Liver (tissue), 8 donors: ENCODE measurements at regions not wholly inside any gene's neighbourhood (a gene's known extent, or its start where the extent isn't known, plus 50 kb on each side); places are given as distances from the start of the nearest gene placed in this dataset.

Source experiments
- DNase-seq: peaks from one replicate; pipeline ENCODE4 v3.0.0-alpha.2; 2017; ENCODE audit warnings: low spot score
- H3K27ac ChIP-seq, 2 donors: one replicate each; pipeline ENCODE4 v1.7.0; 2013; ENCODE audit warnings: inconsistent platforms in 2 of 2, low read length in 2 of 2, control low read depth in 1 of 2, low read depth in 1 of 2, mild to moderate bottlenecking in 1 of 2
- H3K27me3 ChIP-seq, 4 donors: one replicate each; pipeline versions ENCODE4 v1.6.1 to v1.7.0; 2013; ENCODE audit warnings: low read length in 3 of 4, inconsistent platforms in 1 of 4, mild to moderate bottlenecking in 1 of 4, moderate library complexity in 1 of 4; ENCODE audit not compliant: control insufficient read depth in 4 of 4, insufficient read depth in 4 of 4
- H3K36me3 ChIP-seq, 4 donors: one replicate each; pipeline versions ENCODE4 v1.6.1 to v1.7.0; 2013; ENCODE audit warnings: low read length in 3 of 4, mild to moderate bottlenecking in 3 of 4, low read depth in 1 of 4, moderate library complexity in 1 of 4; ENCODE audit not compliant: control insufficient read depth in 4 of 4, insufficient read depth in 3 of 4
- H3K4me1 ChIP-seq, 4 donors: one replicate each; pipeline versions ENCODE4 v1.6.1 to v1.7.0; 2013; ENCODE audit warnings: low read length in 3 of 4, mild to moderate bottlenecking in 3 of 4, moderate library complexity in 1 of 4; ENCODE audit not compliant: control insufficient read depth in 4 of 4, insufficient read depth in 4 of 4
- H3K4me3 ChIP-seq, 3 donors: one replicate each; pipeline versions ENCODE4 v1.6.1 to v1.7.0; 2013; ENCODE audit warnings: low read length in 3 of 3, control low read depth in 1 of 3, low read depth in 1 of 3, mild to moderate bottlenecking in 1 of 3
- H3K9ac ChIP-seq, 2 donors: one replicate each; pipeline ENCODE4 v1.7.0; 2013; ENCODE audit warnings: low read length in 2 of 2, mild to moderate bottlenecking in 2 of 2, moderate library complexity in 2 of 2, control low read depth in 1 of 2, low read depth in 1 of 2
- H3K9me3 ChIP-seq, 4 donors: one replicate each; pipeline versions ENCODE4 v1.6.1 to v1.7.0; 2013; ENCODE audit warnings: low read length in 3 of 4; ENCODE audit not compliant: control insufficient read depth in 4 of 4
- EGR1 ChIP-seq, 2 donors: IDR thresholded peaks; 2 replicates each; pipeline ENCODE4 v1.6.1; 2016 to 2018; ENCODE audit warnings: antibody characterized with exemption in 2 of 2, low read depth in 2 of 2
- GABPA ChIP-seq, 2 donors: IDR thresholded peaks in 1 of 2; conservative IDR thresholded peaks in 1 of 2; 2 replicates each; pipeline ENCODE4 v1.6.1; 2016; ENCODE audit warnings: antibody characterized with exemption in 2 of 2, mild to moderate bottlenecking in 1 of 2, moderate library complexity in 1 of 2
- NR2F2 ChIP-seq: IDR thresholded peaks from 2 replicates; pipeline ENCODE4 v1.6.1; 2016; ENCODE audit warnings: antibody characterized with exemption
- SP1 ChIP-seq: IDR thresholded peaks from 2 replicates; pipeline ENCODE4 v1.6.1; 2018; ENCODE audit warnings: antibody characterized with exemption, mild to moderate bottlenecking
- TAF1 ChIP-seq: conservative IDR thresholded peaks from 2 replicates; pipeline ENCODE4 v1.6.1; 2016; ENCODE audit warnings: antibody characterized with exemption, mild to moderate bottlenecking
- YY1 ChIP-seq: IDR thresholded peaks from 2 replicates; pipeline ENCODE4 v1.6.1; 2016; ENCODE audit warnings: antibody characterized with exemption, mild to moderate bottlenecking
- WGBS: extraction: QIAGEN DNeasy Blood & Tissue Kit; methylation state at CpG from one replicate; pipeline ENCODE4 v1.1.7; 2013; 5-methylcytosine and 5-hydroxymethylcytosine counted together
- TF ChIP-seq, protein P1 (sequence below): IDR thresholded peaks from 2 replicates; pipeline ENCODE4 v1.6.1; 2016; ENCODE audit warnings: antibody characterized with exemption
- TF ChIP-seq, protein P2 (sequence below): IDR thresholded peaks from 2 replicates; pipeline ENCODE4 v1.6.1; 2016; ENCODE audit warnings: antibody characterized with exemption
- TF ChIP-seq, protein P3 (sequence below): fragments of 150-350 bp; IDR thresholded peaks from 2 replicates; pipeline ENCODE4 v1.5.1; 2017; ENCODE audit warnings: improper control_type of control experiment, low read depth, low read length; ENCODE audit not compliant: missing input control
- donor health status: healthy.
- donor health status: healthy.
- donor health status: healthy.
- donor health status: healthy.
- donor health status: healthy.

DNA sequence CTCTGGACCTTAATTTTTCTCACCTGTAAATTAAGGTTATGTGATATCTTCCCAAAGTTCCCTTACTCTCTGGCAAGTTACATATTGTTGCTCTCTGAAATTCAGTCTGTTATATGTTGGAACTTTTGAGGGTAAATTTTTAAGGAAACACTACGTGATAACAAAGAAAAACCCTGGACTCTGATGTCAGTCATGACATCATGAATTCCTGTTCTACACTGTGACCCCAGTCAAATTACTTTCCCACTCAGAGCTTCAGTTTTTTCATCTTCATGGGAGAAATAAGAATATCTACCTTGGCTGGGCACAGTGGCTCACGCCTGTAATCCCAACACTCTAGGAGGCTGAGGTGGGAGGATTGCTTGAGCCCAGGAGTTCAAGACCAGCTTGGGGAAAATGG is 164.6 kb upstream of the RALGAPA2 start (continued):
- TF ChIP-seq NR2F2 (no peak), SP1 (no peak), YY1 (no peak)
- TF ChIP-seq, protein P1, sequence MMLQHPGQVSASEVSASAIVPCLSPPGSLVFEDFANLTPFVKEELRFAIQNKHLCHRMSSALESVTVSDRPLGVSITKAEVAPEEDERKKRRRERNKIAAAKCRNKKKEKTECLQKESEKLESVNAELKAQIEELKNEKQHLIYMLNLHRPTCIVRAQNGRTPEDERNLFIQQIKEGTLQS = no peak
- TF ChIP-seq, protein P2, sequence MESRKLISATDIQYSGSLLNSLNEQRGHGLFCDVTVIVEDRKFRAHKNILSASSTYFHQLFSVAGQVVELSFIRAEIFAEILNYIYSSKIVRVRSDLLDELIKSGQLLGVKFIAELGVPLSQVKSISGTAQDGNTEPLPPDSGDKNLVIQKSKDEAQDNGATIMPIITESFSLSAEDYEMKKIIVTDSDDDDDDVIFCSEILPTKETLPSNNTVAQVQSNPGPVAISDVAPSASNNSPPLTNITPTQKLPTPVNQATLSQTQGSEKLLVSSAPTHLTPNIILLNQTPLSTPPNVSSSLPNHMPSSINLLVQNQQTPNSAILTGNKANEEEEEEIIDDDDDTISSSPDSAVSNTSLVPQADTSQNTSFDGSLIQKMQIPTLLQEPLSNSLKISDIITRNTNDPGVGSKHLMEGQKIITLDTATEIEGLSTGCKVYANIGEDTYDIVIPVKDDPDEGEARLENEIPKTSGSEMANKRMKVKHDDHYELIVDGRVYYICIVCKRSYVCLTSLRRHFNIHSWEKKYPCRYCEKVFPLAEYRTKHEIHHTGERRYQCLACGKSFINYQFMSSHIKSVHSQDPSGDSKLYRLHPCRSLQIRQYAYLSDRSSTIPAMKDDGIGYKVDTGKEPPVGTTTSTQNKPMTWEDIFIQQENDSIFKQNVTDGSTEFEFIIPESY = no peak

DNA sequence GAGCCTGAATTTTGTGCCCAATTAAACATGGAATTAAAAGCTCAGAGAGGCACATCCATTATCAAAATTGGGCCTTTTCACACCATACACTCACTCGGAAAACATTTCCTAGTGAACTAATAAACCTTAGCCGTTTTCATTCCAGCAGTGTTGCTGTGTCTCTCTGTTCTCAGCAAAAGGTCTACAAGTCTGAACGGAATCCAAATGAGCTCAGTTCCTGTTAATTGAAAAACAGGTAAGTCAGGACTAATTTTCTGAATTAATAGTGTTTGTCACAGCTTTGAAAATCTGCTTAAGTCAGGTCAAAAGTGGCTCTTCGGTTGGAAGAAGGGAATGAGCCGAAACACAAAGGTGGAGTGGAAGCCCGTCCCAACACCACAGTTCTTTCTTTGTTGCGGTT is 163.3 kb upstream of the RALGAPA2 start:
- H3K27me3 ChIP-seq = peaks cover 0 to 4% (median 1%) of the 10 kb centered on the region in 4 donors
- no peaks in the 10 kb centered on the region for H3K36me3 ChIP-seq
- WGBS = 78% methylated on average over 7 of the region's 7 CpGs
- no peaks in the 10 kb centered on the region for H3K9me3 ChIP-seq
- H3K9ac ChIP-seq = no peak overlapping the region
- no peak overlapping the region for H3K27ac ChIP-seq
- no peak for DNase-seq
- H3K4me1 ChIP-seq = no peaks in the 10 kb centered on the region
- no peak for TF ChIP-seq GABPA (IDR thresholded peaks at IDR 0.05 in 1 of 2, conservative IDR thresholded peaks at IDR 0.05 in 1 of 2)
- no peak overlapping the region for H3K4me3 ChIP-seq

- Histone ChIP-seq H3K4me1 (no peaks in the 10 kb centered on the region), H3K36me3 (no peaks in the 10 kb centered on the region), H3K9me3 (no peaks in the 10 kb centered on the region), H3K9ac (no peak overlapping the region), H3K27me3 (peaks cover 0 to 3% (median under 1%) of the 10 kb centered on the region in 4 donors), H3K27ac (no peak overlapping the region), H3K4me3 (no peak overlapping the region)
- DNase-seq = no peak
- WGBS = 68% methylated on average over 9 of the region's 9 CpGs
- TF ChIP-seq, protein P3, sequence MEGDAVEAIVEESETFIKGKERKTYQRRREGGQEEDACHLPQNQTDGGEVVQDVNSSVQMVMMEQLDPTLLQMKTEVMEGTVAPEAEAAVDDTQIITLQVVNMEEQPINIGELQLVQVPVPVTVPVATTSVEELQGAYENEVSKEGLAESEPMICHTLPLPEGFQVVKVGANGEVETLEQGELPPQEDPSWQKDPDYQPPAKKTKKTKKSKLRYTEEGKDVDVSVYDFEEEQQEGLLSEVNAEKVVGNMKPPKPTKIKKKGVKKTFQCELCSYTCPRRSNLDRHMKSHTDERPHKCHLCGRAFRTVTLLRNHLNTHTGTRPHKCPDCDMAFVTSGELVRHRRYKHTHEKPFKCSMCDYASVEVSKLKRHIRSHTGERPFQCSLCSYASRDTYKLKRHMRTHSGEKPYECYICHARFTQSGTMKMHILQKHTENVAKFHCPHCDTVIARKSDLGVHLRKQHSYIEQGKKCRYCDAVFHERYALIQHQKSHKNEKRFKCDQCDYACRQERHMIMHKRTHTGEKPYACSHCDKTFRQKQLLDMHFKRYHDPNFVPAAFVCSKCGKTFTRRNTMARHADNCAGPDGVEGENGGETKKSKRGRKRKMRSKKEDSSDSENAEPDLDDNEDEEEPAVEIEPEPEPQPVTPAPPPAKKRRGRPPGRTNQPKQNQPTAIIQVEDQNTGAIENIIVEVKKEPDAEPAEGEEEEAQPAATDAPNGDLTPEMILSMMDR = no peak
- TF ChIP-seq EGR1 (IDR thresholded peaks at IDR 0.05; ENCODE audit: low read depth in 2 of 2) (no peak), GABPA (IDR thresholded peaks at IDR 0.05 in 1 of 2, conservative IDR thresholded peaks at IDR 0.05 in 1 of 2) (no peak), TAF1 (no peak)
- TF ChIP-seq, protein P2 = no peak
Observed at GRCh38 chr20:20872428-20872827, 160.0 kb upstream of the RALGAPA2 start.
